Right forelimb (tissue), 1 donor: ENCODE measurements at regions not wholly inside any gene's neighbourhood (a gene's known extent, or its start where the extent isn't known, plus 50 kb on each side); places are given as distances from the start of the nearest gene placed in this dataset.

Source experiments
- DNase-seq: peaks from one replicate; pipeline ENCODE4 v3.0.0-alpha.2; 2018

GRCh38 chr3:72388117-72388516 lies 460.1 kb downstream of the SHQ1 start:
- no peak for DNase-seq

GRCh38 chr3:72386327-72387000 lies 461.8 kb downstream of the SHQ1 start:
- DNase-seq: no peak

GRCh38 chr3:72385167-72385566 lies 463.1 kb downstream of the SHQ1 start:
- DNase-seq: no peak

- no peak for DNase-seq
Measured at GRCh38 chr3:72384602-72385001, 463.6 kb downstream of the SHQ1 start.

- DNase-seq: no peak
Measured at GRCh38 chr3:72383883-72384282, 464.4 kb downstream of the SHQ1 start.

GRCh38 chr3:72383230-72383629 lies 465.0 kb downstream of the SHQ1 start:
- no peak for DNase-seq

- no peak for DNase-seq
Measured at GRCh38 chr3:72382460-72382859, 465.8 kb downstream of the SHQ1 start.

GRCh38 chr3:72381584-72381983 lies 466.7 kb downstream of the SHQ1 start:
- DNase-seq: no peak

GRCh38 chr3:72380711-72381493 lies 467.3 kb downstream of the SHQ1 start:
- no peak for DNase-seq

- no peak for DNase-seq
Measured at GRCh38 chr3:72380193-72380592, 468.1 kb downstream of the SHQ1 start.

GRCh38 chr3:72379500-72380187 lies 468.6 kb downstream of the SHQ1 start:
- no peak for DNase-seq

GRCh38 chr3:72378287-72378686 lies 470.0 kb downstream of the SHQ1 start:
- DNase-seq: no peak

- no peak for DNase-seq
Measured at GRCh38 chr3:72376956-72377710, 471.1 kb downstream of the SHQ1 start.

GRCh38 chr3:72375237-72376076 lies 472.8 kb downstream of the SHQ1 start:
- DNase-seq: no peak

GRCh38 chr3:72373139-72373538 lies 475.1 kb downstream of the SHQ1 start:
- DNase-seq: no peak

GRCh38 chr3:72372161-72372560 lies 476.1 kb downstream of the SHQ1 start:
- no peak for DNase-seq

- no peak for DNase-seq
Measured at GRCh38 chr3:72371431-72371830, 476.8 kb downstream of the SHQ1 start.

- no peak for DNase-seq
Measured at GRCh38 chr3:72370947-72371346, 477.3 kb downstream of the SHQ1 start.

- DNase-seq: no peak
Measured at GRCh38 chr3:72369681-72370080, 478.6 kb downstream of the SHQ1 start.

- DNase-seq: no peak
Measured at GRCh38 chr3:72368331-72368975, 479.8 kb downstream of the SHQ1 start.

- no peak for DNase-seq
Measured at GRCh38 chr3:72361990-72362389, 486.3 kb downstream of the SHQ1 start.

GRCh38 chr3:72359743-72360142 lies 488.5 kb downstream of the SHQ1 start:
- no peak for DNase-seq
